H1 (cell line): ENCODE measurements at regions not wholly inside any gene's neighbourhood (a gene's known extent, or its start where the extent isn't known, plus 50 kb on each side); places are given as distances from the start of the nearest gene placed in this dataset.

Experiments
- CTCF ChIA-PET: fragments of 300-600 bp; sonication (Branson Sonifier 250); formaldehyde crosslinking; loops from one replicate; lab custom pipeline; 2021; ENCODE audit not compliant: partially characterized antibody; lab: Charles Lee
- POLR2A ChIA-PET: fragments of 300-600 bp; sonication (Branson Sonifier 250); formaldehyde crosslinking; loops from one replicate; lab custom pipeline; 2021; ENCODE audit warnings: inconsistent platforms; ENCODE audit not compliant: partially characterized antibody; lab: Charles Lee
- DNase-seq, 2 experiments: peaks; one replicate each; pipeline versions ENCODE4 v3.0.0 to v3.0.0-alpha.2; 2010 to 2022; ENCODE audit warnings: low spot score in 2 of 2, low read depth in 1 of 2, mixed read lengths in 1 of 2
- FAIRE-seq: peaks from 2 replicates; lab custom pipeline; 2011; peaks lifted over from hg19 to GRCh38; lab: Jason Lieb, UNC
- H2AFZ ChIP-seq: 2 replicates; pipeline ENCODE4 v1.8.1; 2012; ENCODE audit warnings: low read length, inconsistent platforms
- H2AK5ac ChIP-seq: 2 replicates; pipeline ENCODE4 v1.6.1; 2013; ENCODE audit warnings: low read depth, low read length
- H2BK120ac ChIP-seq: replicated peaks from 2 replicates; pipeline ENCODE3; 2013; ENCODE audit warnings: low read depth, low read length, inconsistent platforms
- H2BK12ac ChIP-seq: 2 replicates; pipeline ENCODE4 v1.6.1; 2013; ENCODE audit warnings: low read depth, low read length
- H2BK15ac ChIP-seq: 2 replicates; pipeline ENCODE4 v1.6.1; 2013; ENCODE audit warnings: low read length
- H2BK20ac ChIP-seq: 2 replicates; pipeline ENCODE4 v1.6.1; 2013; ENCODE audit warnings: low read length
- H2BK5ac ChIP-seq: 2 replicates; pipeline ENCODE4 v1.6.1; 2013; ENCODE audit warnings: low read depth, low read length
- H3K14ac ChIP-seq: 2 replicates; pipeline ENCODE4 v1.6.1; 2013; ENCODE audit warnings: inconsistent platforms; ENCODE audit not compliant: insufficient read length
- H3K18ac ChIP-seq: 2 replicates; pipeline ENCODE4 v1.6.1; 2013; ENCODE audit warnings: low read length; ENCODE audit errors: extremely low read depth
- H3K23ac ChIP-seq: 2 replicates; pipeline ENCODE4 v1.6.1; 2013; ENCODE audit warnings: inconsistent platforms; ENCODE audit not compliant: insufficient read length
- H3K23me2 ChIP-seq: 2 replicates; pipeline ENCODE4 v1.6.1; 2013; ENCODE audit warnings: low read depth, low read length
- H3K27ac ChIP-seq: 2 replicates; pipeline ENCODE4 v1.6.1; 2011; ENCODE audit warnings: low read depth, low read length, inconsistent platforms
- H3K27me3 ChIP-seq, 4 experiments: replicated peaks in 1 of 4; 1 replicate in 1 of 4; 2 replicates in 3 of 4; pipeline versions ENCODE4 v1.6.1 to v1.8.1; 2011 to 2013; ENCODE audit warnings: low read length in 3 of 4, mild to moderate bottlenecking in 3 of 4, inconsistent platforms in 2 of 4, mixed read lengths in 2 of 4, moderate library complexity in 1 of 4; ENCODE audit not compliant: control insufficient read depth in 3 of 4, insufficient read depth in 3 of 4; ENCODE audit errors: extremely low read depth in 1 of 4
- H3K36me3 ChIP-seq, 4 experiments: 2 replicates each; pipeline versions ENCODE4 v1.6.1 to v1.8.1; 2011 to 2013; ENCODE audit warnings: mild to moderate bottlenecking in 4 of 4, low read length in 3 of 4, moderate library complexity in 2 of 4, control low read depth in 1 of 4, inconsistent platforms in 1 of 4; ENCODE audit not compliant: insufficient read depth in 4 of 4, control insufficient read depth in 2 of 4
- H3K4ac ChIP-seq: replicated peaks from 2 replicates; pipeline ENCODE3; 2013; ENCODE audit warnings: low read length, low read depth, mixed read lengths, inconsistent platforms; ENCODE audit not compliant: insufficient read length
- H3K4me1 ChIP-seq, 4 experiments: replicated peaks in 1 of 4; 1 replicate in 1 of 4; 2 replicates in 3 of 4; pipeline versions ENCODE4 v1.6.1 to v1.8.1; 2011 to 2013; ENCODE audit warnings: low read length in 3 of 4, inconsistent platforms in 2 of 4, mixed read lengths in 1 of 4; ENCODE audit not compliant: insufficient read depth in 4 of 4, control insufficient read depth in 3 of 4
- H3K4me2 ChIP-seq, 2 experiments: 2 replicates each; pipeline versions ENCODE4 v1.6.1 to v1.8.1; 2011 to 2013; ENCODE audit warnings: low read depth in 2 of 2, low read length in 2 of 2, control low read depth in 1 of 2, inconsistent platforms in 1 of 2, mild to moderate bottlenecking in 1 of 2; ENCODE audit not compliant: insufficient read depth in 1 of 2
- H3K4me3 ChIP-seq, 4 experiments: fragments of 200-600, 300-600 bp in 1 of 4; sonication (generic), shearing (Covaris generic), sonication (Bioruptor Twin) in 1 of 4; 2 replicates each; pipeline versions ENCODE4 v1.5.1 to v1.8.1; 2011 to 2016; ENCODE audit warnings: low read length in 4 of 4, low read depth in 3 of 4, control low read depth in 2 of 4, inconsistent platforms in 2 of 4, mild to moderate bottlenecking in 2 of 4, mixed read lengths in 1 of 4, moderate library complexity in 1 of 4; ENCODE audit not compliant: insufficient read depth in 2 of 4; ENCODE audit errors: extremely low read depth in 1 of 4
- H3K56ac ChIP-seq: replicated peaks from 2 replicates; pipeline ENCODE3; 2013; ENCODE audit warnings: low read depth, mild to moderate bottlenecking, mixed read lengths, low read length, inconsistent platforms; ENCODE audit not compliant: insufficient read length
- H3K79me1 ChIP-seq: 2 replicates; pipeline ENCODE4 v1.6.1; 2013; ENCODE audit warnings: low read depth, low read length, control low read depth
- H3K79me2 ChIP-seq, 2 experiments: 2 replicates each; pipeline versions ENCODE4 v1.6.1 to v1.8.1; 2012 to 2013; ENCODE audit warnings: low read length in 2 of 2, mild to moderate bottlenecking in 2 of 2, inconsistent platforms in 1 of 2; ENCODE audit not compliant: insufficient read depth in 2 of 2, control insufficient read depth in 1 of 2
- H3K9ac ChIP-seq, 4 experiments: replicated peaks in 1 of 4; 1 replicate in 1 of 4; 2 replicates in 3 of 4; pipeline versions ENCODE4 v1.6.1 to v1.8.1; 2011 to 2013; ENCODE audit warnings: low read depth in 3 of 4, low read length in 3 of 4, control low read depth in 2 of 4, mild to moderate bottlenecking in 2 of 4, moderate library complexity in 2 of 4, inconsistent platforms in 1 of 4; ENCODE audit errors: extremely low read depth in 1 of 4
- H3K9me3 ChIP-seq, 2 experiments: 2 replicates each; pipeline versions ENCODE4 v1.6.1 to v1.8.1; 2012 to 2013; ENCODE audit warnings: mild to moderate bottlenecking in 2 of 2, moderate library complexity in 2 of 2, control low read depth in 1 of 2, inconsistent platforms in 1 of 2, low read depth in 1 of 2, low read length in 1 of 2, mixed read lengths in 1 of 2; ENCODE audit not compliant: insufficient read depth in 2 of 2
- H4K20me1 ChIP-seq, 2 experiments: replicated peaks in 1 of 2; 2 replicates each; pipeline versions ENCODE3 to v1.8.1; 2011 to 2013; ENCODE audit warnings: inconsistent platforms in 2 of 2, low read length in 2 of 2, mild to moderate bottlenecking in 1 of 2; ENCODE audit not compliant: insufficient read depth in 2 of 2, control insufficient read depth in 1 of 2
- H4K5ac ChIP-seq: 2 replicates; pipeline ENCODE4 v1.6.1; 2013; ENCODE audit warnings: low read length, low read depth, mixed read lengths, inconsistent platforms; ENCODE audit not compliant: insufficient read length
- H4K8ac ChIP-seq: 2 replicates; pipeline ENCODE4 v1.8.0; 2013; ENCODE audit warnings: mild to moderate bottlenecking, moderate library complexity, low read length, inconsistent platforms; ENCODE audit not compliant: insufficient read depth; ENCODE audit errors: extremely low read depth
- H4K91ac ChIP-seq: replicated peaks from 2 replicates; pipeline ENCODE3; 2013; ENCODE audit warnings: low read length, mixed read lengths, inconsistent platforms; ENCODE audit not compliant: insufficient read length
- ASH2L ChIP-seq: fragments of 200-600, 300-600 bp; sonication (generic); IDR thresholded peaks from one replicate; pipeline ENCODE4 v1.7.1; 2017; ENCODE audit warnings: low read length
- CEBPB ChIP-seq: IDR thresholded peaks from 2 replicates; pipeline ENCODE4 v1.6.1; 2012; ENCODE audit warnings: low read depth, low read length
- CREB1 ChIP-seq: IDR thresholded peaks from 2 replicates; pipeline ENCODE4 v1.6.1; 2012; ENCODE audit warnings: inconsistent platforms
- GABPA ChIP-seq: IDR thresholded peaks from 2 replicates; pipeline ENCODE4 v1.6.1; 2011; ENCODE audit warnings: mild to moderate bottlenecking, low read length, moderate library complexity, borderline replicate concordance; ENCODE audit not compliant: insufficient read depth
- HDAC2 ChIP-seq, 2 experiments: fragments of 300-600 bp in 1 of 2; sonication (generic) in 1 of 2; IDR thresholded peaks; 2 replicates each; pipeline ENCODE4 v1.6.1; 2011 to 2012; ENCODE audit warnings: low read depth in 2 of 2, low read length in 2 of 2, mild to moderate bottlenecking in 2 of 2, moderate library complexity in 2 of 2, borderline replicate concordance in 1 of 2, inconsistent platforms in 1 of 2
- HDAC6 ChIP-seq: IDR thresholded peaks from one replicate; pipeline ENCODE4 v1.7.1; 2012; ENCODE audit warnings: low read depth, mild to moderate bottlenecking, inconsistent platforms, low read length, moderate library complexity
- KDM1A ChIP-seq: fragments of 200-600, 300-600 bp; sonication (generic); IDR thresholded peaks from 2 replicates; pipeline ENCODE4 v1.7.1; 2016; ENCODE audit warnings: mild to moderate bottlenecking, low read length, borderline replicate concordance
- KDM5A ChIP-seq: fragments of 200-600 bp; IDR thresholded peaks from 2 replicates; pipeline ENCODE4 v1.7.1; 2012; ENCODE audit warnings: mild to moderate bottlenecking, low read length, inconsistent platforms, mixed read lengths
- MAFK ChIP-seq: IDR thresholded peaks from 2 replicates; pipeline ENCODE4 v1.6.1; 2012; ENCODE audit warnings: low read depth, mild to moderate bottlenecking, improper control_type of control experiment, low read length
- POLR2AphosphoS5 ChIP-seq: IDR thresholded peaks from 2 replicates; pipeline ENCODE4 v1.6.1; 2011; ENCODE audit warnings: low read depth, low read length
- SAP30 ChIP-seq: fragments of 300-600 bp; sonication (generic); IDR thresholded peaks from 2 replicates; pipeline ENCODE4 v1.7.1; 2012; ENCODE audit warnings: low read length, moderate library complexity, mild to moderate bottlenecking, inconsistent platforms; ENCODE audit not compliant: insufficient read depth, insufficient replicate concordance
- SIRT6 ChIP-seq: IDR thresholded peaks from one replicate; pipeline ENCODE4 v1.7.1; 2012; ENCODE audit warnings: low read length, inconsistent platforms
- WGBS, 2 experiments: shearing (Covaris generic) in 1 of 2; methylation state at CpG; one replicate each; pipeline versions ENCODE4 v1.1.6 to v1.1.7; 2013 to 2015; ENCODE audit warnings: low lambda C conversion rate in 2 of 2, mixed read lengths in 2 of 2, inconsistent platforms in 1 of 2, low coverage in 1 of 2, missing lambda C conversion rate in 1 of 2; ENCODE audit not compliant: insufficient replicate concordance in 2 of 2, insufficient coverage in 1 of 2, insufficient read length in 1 of 2; ENCODE audit errors: extremely low coverage in 1 of 2, missing lambda C conversion rate in 1 of 2; 5-methylcytosine and 5-hydroxymethylcytosine counted together

GRCh38 chr9:12318732-12319685 is 374.2 kb upstream of the TYRP1 start:
- H3K36me3 ChIP-seq = no peaks in the 10 kb centered on the region
- H3K18ac ChIP-seq = no peak overlapping the region
- H3K27me3 ChIP-seq = no peaks in the 10 kb centered on the region
- no peak overlapping the region for H2BK15ac ChIP-seq
- no peaks in the 10 kb centered on the region for H4K20me1 ChIP-seq
- H3K56ac ChIP-seq = no peak overlapping the region
- H2BK5ac ChIP-seq = no peak overlapping the region
- no peaks in the 10 kb centered on the region for H3K23me2 ChIP-seq
- no peak overlapping the region for H4K5ac ChIP-seq
- no peak overlapping the region for H3K9ac ChIP-seq
- H4K8ac ChIP-seq = no peak overlapping the region
- no peaks in the 10 kb centered on the region for H3K9me3 ChIP-seq
- no peaks in the 10 kb centered on the region for H3K4me1 ChIP-seq
- H2AFZ ChIP-seq = no peak overlapping the region
- H3K4me2 ChIP-seq = no peak overlapping the region
- H4K91ac ChIP-seq = no peak overlapping the region
- H3K4me3 ChIP-seq = no peak overlapping the region
- H3K4ac ChIP-seq = no peak overlapping the region
- no peak overlapping the region for H3K23ac ChIP-seq
- H2BK120ac ChIP-seq = no peak overlapping the region
- no peaks in the 10 kb centered on the region for H3K79me1 ChIP-seq
- H3K27ac ChIP-seq = no peak overlapping the region
- no peak overlapping the region for H2AK5ac ChIP-seq
- WGBS, 2 experiments = 98% methylated on average over 4 of the region's 4 CpGs; no CpG with 5 or more reads in 1 of the 2 experiments
- H2BK12ac ChIP-seq = no peak overlapping the region
- no peak overlapping the region for H3K14ac ChIP-seq
- CTCF ChIA-PET = interaction anchor here (1.1 kb wide), 1 partner anchor 107 kb away, joined by 3 read pairs; no protein-coding TSS in a partner anchor
- POLR2A ChIA-PET = no interaction called here
- no peak overlapping the region for H2BK20ac ChIP-seq
- DNase-seq (no peak), FAIRE-seq (no peak)
- no peaks in the 10 kb centered on the region for H3K79me2 ChIP-seq
- TF ChIP-seq HDAC2 (IDR thresholded peaks at IDR 0.05; ENCODE audit: borderline replicate concordance in 1 of 2, low read depth in 2 of 2, low read length in 2 of 2) (no peak), POLR2AphosphoS5 (no peak), KDM5A (no peak), MAFK (no peak), SAP30 (no peak), GABPA (no peak), CEBPB (no peak), HDAC6 (no peak), SIRT6 (no peak), KDM1A (no peak), CREB1 (no peak), ASH2L (no peak)
